Medulla oblongata (tissue), 1 donor: ENCODE measurements at regions not wholly inside any gene's neighbourhood (a gene's known extent, or its start where the extent isn't known, plus 50 kb on each side); places are given as distances from the start of the nearest gene placed in this dataset.
"Not testable (repeated sequence)": the region's sequence is repeated elsewhere in the genome, so short reads cannot be mapped to it uniquely, and the experiment has no call there.

Source experiments
- DNase-seq: peaks from one replicate; pipeline ENCODE4 v3.0.0-alpha.2; 2015; ENCODE audit errors: extremely low spot score

GRCh38 chr9:7622481-7622880 is 177.1 kb downstream of the DMAC1 start:
- no peak for DNase-seq

GRCh38 chr9:7615344-7615743 is 184.2 kb downstream of the DMAC1 start:
- DNase-seq = no peak

GRCh38 chr9:7613931-7614330 is 185.6 kb downstream of the DMAC1 start:
- DNase-seq = no peak

GRCh38 chr9:7608261-7608660 is 191.3 kb downstream of the DMAC1 start:
- no peak for DNase-seq

GRCh38 chr9:7607421-7607820 is 192.2 kb downstream of the DMAC1 start:
- DNase-seq = no peak

GRCh38 chr9:7606591-7606990 is 193.0 kb downstream of the DMAC1 start:
- no peak for DNase-seq

- DNase-seq = no peak
Measured at GRCh38 chr9:7601739-7602138, 197.8 kb downstream of the DMAC1 start.

GRCh38 chr9:7597716-7598115 is 201.9 kb downstream of the DMAC1 start:
- DNase-seq = no peak

GRCh38 chr9:7592321-7593316 is 207.0 kb downstream of the DMAC1 start:
- no peak for DNase-seq

GRCh38 chr9:7591501-7591900 is 208.1 kb downstream of the DMAC1 start:
- DNase-seq = no peak

GRCh38 chr9:7580568-7580967 is 219.0 kb downstream of the DMAC1 start:
- DNase-seq = no peak

GRCh38 chr9:7579351-7579750 is 220.2 kb downstream of the DMAC1 start:
- no peak for DNase-seq

GRCh38 chr9:7578951-7579350 is 220.6 kb downstream of the DMAC1 start:
- no peak for DNase-seq

- peak; percentile 85 for DNase-seq
Measured at GRCh38 chr9:7570107-7570720, 229.4 kb downstream of the DMAC1 start.

GRCh38 chr9:7567687-7568086 is 231.9 kb downstream of the DMAC1 start:
- no peak for DNase-seq

- DNase-seq = peak; percentile 9
Measured at GRCh38 chr9:7561527-7562080, 238.0 kb downstream of the DMAC1 start.

- DNase-seq = peak; percentile 12
Measured at GRCh38 chr9:7560669-7561305, 238.8 kb downstream of the DMAC1 start.

GRCh38 chr9:7554699-7555098 is 244.9 kb downstream of the DMAC1 start:
- no peak for DNase-seq

GRCh38 chr9:7552706-7553105 is 246.9 kb downstream of the DMAC1 start:
- not testable (repeated sequence) for DNase-seq

- DNase-seq = no peak
Measured at GRCh38 chr9:7549249-7549648, 250.3 kb downstream of the DMAC1 start.

- DNase-seq = no peak
Measured at GRCh38 chr9:7546261-7546660, 253.3 kb downstream of the DMAC1 start.
